ENCODE measurements at regions not wholly inside any gene's neighbourhood (a gene's known extent, or its start where the extent isn't known, plus 50 kb on each side); places are given as distances from the start of the nearest gene placed in this dataset.

DNA sequence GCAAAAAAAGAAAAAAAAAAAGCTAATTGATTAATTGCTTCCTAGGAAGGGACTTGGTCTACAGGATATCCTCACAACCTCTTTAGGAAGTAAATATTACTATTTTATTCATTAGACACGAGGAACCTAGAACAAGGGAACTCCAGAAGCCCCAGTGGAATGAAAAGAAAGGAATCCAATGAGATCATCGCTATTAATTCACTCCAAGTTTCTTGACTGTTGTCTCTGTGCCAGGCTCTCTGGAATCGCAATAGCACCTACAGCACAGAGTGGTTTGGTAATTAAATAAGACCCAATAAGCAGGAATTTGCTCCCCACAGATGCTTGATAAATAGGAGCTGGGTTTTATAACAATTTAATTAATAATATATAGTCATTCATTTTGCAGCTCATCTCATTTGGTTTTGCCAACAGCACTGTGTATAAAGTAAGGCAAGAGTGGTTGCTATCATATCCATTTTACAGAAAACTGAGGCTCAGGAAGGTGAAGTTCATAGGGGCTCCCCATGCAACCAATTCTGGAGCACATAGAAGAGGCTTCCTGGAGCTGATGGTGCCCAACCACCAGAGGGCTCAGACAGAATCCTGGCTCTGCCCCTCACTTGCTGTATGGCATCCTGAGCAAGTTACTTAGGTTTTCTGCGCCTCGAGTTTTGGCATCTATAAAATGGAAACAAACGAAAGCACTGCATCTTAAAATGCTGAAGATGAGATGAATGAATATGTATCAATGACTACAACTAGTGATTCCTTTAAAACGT, 420.2 kb downstream of the MED13L start:
- peak; percentile 32 for DNase-seq

- no peak for DNase-seq
Observed at GRCh38 chr12:115852054-115852453, 425.4 kb downstream of the MED13L start.

- DNase-seq, result no peak
Observed at GRCh38 chr12:115850957-115851356, 426.5 kb downstream of the MED13L start.

DNA sequence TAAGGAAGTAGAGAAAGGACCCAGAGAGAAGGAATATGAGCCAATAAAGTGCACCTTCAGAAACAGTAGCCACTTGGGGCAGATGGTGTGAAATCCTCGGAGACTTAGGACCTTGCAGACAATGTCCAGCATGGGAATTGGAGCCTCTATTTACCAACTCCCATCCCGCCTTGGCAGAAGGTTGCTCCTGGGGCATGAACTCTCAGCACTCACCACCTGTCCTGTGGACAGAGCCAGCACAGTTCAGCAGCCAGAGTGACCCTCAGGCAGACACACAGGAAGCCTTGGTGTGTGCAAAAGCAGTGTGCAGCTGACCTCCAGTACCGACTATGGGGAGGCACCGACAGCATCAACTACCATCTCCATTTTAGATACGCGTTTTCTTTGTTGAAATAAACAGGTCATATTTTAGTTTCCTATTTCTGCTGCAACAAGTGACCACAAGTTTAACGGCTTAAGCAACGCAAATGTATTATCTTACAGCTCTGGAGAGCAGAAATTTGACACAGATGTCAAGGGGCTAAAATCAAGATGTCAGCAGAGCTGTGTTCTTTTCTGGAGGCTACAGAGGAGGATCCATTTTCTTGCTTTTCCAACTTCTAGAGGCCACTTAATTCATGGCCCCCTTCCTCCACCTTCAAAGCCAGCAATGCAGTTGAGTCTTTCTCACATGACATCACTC, 428.1 kb downstream of the MED13L start:
- DNase-seq, result no peak

DNA sequence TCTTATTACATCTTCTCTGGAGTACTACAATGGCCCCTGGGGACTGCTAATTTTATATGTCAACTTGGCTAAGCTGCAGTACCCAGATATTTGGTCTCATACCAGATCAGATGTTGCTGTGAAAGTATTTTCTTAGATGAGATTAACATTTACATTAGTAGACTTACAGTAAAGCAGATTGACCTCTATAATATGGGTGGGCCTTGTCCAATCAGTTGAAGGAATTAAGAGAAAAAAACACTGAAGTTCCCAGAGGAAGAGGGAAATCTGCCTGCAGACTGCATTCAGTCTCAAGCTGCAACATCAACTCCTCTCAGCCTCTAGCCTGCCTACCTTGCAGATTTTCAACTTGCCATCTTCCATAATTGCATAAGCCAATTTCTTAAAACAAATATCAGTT, 430.1 kb downstream of the MED13L start:
- DNase-seq, result no peak

- no peak for DNase-seq
Observed at GRCh38 chr12:115846516-115846915, 431.0 kb downstream of the MED13L start.

GRCh38 chr12:115840159-115840558, 437.3 kb downstream of the MED13L start:
- DNase-seq, result peak; percentile 93

DNA sequence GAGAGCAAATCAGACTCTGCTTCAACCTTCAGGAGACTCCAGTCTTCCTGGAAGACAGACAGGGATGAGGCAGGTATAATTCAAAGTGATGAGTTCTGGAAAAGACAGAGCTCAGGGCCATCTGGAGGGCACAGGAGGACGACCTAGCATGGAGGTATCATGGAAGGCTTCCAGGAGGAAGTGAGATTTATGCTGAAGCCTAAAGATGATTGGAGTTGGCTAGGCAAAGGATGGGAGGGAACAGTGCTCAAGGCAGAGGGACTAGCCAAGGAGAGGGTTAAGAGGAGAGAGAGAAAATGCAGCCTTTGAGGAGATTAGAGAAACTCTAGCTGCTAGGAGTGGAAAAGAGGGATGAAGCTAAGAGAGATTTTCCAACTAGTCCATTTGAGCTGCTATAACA, 438.5 kb downstream of the MED13L start:
- no peak for DNase-seq

GRCh38 chr12:115837220-115837619, 440.3 kb downstream of the MED13L start:
- no peak for DNase-seq

DNA sequence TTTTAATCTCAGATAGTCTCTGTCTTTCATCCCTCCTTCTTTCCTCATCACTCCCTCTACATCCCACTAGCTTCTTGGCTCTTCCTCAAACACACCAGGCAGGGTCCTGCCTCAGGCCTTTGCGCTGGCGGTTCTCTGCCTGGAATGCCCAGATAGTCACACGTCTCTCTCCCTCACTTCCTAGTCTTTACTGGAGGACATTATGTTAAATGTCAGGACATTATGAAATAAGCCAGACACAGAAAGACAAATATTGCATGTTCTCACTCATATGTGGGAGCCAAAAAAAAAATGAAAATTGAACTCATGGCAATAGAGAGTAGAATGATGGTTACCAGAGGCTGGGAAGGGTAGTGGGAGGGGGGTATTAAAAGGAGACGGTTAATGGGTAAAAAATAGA, 442.0 kb downstream of the MED13L start:
- DNase-seq, result no peak

- no peak for DNase-seq
Observed at GRCh38 chr12:115833704-115834103, 443.8 kb downstream of the MED13L start.

GRCh38 chr12:115830633-115831032, 446.9 kb downstream of the MED13L start:
- no peak for DNase-seq

DNA sequence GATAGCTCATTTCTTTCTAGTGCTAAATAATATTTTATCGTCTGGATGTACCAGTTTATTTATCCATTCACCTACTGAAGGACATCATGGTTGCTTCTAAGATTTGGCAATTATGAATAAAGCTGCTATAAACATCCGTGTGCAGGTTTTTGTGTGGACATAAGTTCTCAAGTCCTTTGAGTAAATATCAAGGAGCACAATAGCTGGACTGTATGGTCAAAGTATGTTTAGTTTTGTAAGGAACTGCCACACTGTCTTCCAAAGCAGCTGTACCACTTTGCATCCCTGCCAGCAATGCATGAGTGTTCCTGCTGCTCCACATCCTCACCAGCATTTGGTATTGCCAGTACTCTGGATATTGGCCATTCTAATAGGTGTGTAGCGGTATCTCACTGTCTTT, 447.4 kb downstream of the MED13L start:
- DNase-seq, result no peak

- no peak for DNase-seq
Observed at GRCh38 chr12:115828168-115828567, 449.3 kb downstream of the MED13L start.

GRCh38 chr12:115824936-115825602, 452.4 kb downstream of the MED13L start:
- DNase-seq, result no peak

GRCh38 chr12:115823635-115824034, 453.9 kb downstream of the MED13L start:
- DNase-seq, result no peak

GRCh38 chr12:115820656-115821055, 456.8 kb downstream of the MED13L start:
- DNase-seq, result no peak

DNA sequence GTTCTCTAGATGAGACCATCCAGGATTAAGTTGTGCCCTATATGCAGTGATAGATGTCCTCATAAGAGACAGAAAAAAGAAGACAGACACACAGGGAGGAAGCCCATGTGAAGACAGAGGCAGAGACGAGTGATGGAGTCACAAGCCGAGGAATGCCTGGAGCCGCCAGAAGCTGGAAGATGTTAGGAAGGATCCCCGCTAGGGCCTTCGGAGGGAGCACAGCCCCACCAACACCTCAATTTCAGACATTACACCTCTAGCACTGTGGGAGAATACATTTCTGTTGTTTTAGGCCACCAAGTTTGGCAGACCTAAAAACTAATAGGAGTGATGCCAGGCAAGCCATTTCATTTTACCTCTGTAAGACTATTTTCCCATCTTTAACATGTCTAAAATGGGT, 458.5 kb downstream of the MED13L start:
- no peak for DNase-seq

- peak; percentile 92 for DNase-seq
Observed at GRCh38 chr12:115817389-115817788, 460.1 kb downstream of the MED13L start.

DNA sequence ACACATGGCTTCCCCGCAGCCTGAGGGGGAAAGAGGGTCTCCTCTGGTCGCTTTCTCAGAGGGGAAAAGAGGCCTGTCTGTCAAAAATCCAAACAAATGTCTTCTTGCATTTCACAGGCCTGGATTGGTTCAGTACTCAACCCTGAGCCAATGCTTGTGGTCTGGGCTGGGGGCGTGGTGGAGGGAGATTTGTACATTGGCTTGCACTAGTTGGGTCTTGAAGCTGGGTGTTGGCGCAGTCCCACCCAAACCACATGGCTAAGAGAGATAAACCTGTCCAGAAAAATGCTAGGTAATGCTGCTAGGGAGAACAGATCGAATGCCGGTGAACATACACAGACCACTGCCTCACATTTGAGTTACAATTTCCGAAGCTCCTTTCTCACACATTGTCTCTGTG, 461.6 kb downstream of the MED13L start:
- DNase-seq, result no peak

DNA sequence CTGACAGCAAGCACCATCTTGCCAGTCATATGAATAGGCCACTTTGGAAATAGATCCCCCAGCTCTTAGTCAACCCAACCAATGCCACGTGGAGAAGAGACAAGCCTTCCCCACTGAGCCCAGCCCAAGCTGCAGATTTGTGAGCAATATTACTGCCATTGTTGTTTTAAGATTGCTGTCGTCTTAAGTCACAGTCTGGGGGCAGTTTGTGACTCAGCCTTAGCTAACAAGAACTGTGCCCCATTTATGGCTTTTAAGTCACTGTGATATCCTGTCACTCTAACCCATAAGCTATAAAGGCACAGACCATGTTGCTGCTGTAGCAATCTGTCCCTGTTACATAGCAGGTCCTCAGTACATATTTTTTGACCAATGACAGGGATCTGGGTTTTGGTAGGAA, 464.2 kb downstream of the MED13L start:
- DNase-seq, result no peak

DNA sequence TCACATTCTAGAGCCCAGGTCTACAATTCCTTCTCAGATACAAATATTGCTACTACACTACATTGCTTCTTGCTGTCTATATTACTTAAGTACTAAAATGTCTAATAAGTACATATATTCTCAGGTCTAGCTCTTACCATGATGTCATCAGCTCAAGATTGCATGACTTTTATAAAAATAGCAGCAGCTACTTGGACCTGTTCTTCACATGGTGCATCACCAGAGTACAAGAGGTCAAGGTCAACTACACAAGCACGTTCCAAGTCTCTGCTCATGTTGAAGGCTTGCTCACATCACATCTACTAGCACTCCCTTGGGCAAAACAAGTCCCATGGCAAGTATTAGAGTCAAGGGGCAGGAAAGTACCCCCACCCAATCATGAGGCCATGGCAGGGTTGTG, 465.6 kb downstream of the MED13L start:
- DNase-seq, result no peak

DNA sequence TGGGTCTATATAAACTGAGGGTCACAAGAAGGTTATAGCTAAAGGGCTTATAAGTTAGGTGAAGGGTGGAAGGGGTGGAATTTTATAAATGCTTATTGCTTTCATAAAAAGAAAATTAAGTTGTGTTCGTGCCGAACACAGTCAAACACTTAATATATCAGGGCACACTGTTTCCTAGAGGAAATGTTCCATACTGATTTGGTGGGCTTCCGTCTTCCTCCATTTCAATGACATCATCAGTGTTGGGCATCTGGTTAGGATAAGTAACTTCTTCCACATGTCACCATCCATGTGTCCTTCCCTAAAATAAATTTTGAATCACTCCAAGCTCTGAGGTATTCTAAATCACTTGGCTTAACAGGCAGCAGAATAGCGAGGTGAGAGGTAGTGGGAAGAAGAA, 466.4 kb downstream of the MED13L start:
- no peak for DNase-seq

Data from DMS53 (cell line).